ENCODE measurements at regions not wholly inside any gene's neighbourhood (a gene's known extent, or its start where the extent isn't known, plus 50 kb on each side); places are given as distances from the start of the nearest gene placed in this dataset.

DNA sequence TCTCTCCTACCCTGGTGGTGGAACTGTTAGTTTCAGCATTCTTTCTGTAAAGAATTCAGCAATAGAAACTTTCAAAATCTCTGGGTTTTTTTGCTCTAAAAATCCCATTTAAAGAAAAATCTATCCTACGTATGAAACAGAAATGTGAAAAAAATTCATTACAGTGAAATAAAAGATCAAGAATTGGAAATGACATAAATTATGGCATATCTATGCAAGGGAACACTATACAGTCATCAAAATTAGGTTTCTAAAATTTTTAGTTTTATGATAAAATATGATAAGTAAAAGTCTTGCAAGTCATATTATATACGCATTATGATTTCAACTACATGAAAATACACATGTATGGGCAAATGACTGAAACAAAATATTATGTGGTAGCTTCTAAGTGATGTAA is 342.6 kb downstream of the CETN3 start:
- no peaks in the 10 kb centered on the region for H3K4me1 ChIP-seq
- H3K27me3 ChIP-seq = no peaks in the 10 kb centered on the region
- no peak overlapping the region for H3K4me3 ChIP-seq
- no peaks in the 10 kb centered on the region for H3K36me3 ChIP-seq
- ATAC-seq = no peak
- H3K27ac ChIP-seq = no peak overlapping the region
- H3K9me3 ChIP-seq = peaks cover 0 to 13% (median 0%) of the 10 kb centered on the region in 3 donors
- 94 to 100% methylated on average over 2 of the region's 2 CpGs for WGBS, 2 donors (ENCODE audit: low coverage in 1 of 2)
- TF ChIP-seq POLR2A (IDR thresholded peaks at IDR 0.05) (no peak), POLR2AphosphoS5 (IDR thresholded peaks at IDR 0.05) (no peak), EP300 (IDR thresholded peaks at IDR 0.05) (no peak)
- TF ChIP-seq, protein P1, sequence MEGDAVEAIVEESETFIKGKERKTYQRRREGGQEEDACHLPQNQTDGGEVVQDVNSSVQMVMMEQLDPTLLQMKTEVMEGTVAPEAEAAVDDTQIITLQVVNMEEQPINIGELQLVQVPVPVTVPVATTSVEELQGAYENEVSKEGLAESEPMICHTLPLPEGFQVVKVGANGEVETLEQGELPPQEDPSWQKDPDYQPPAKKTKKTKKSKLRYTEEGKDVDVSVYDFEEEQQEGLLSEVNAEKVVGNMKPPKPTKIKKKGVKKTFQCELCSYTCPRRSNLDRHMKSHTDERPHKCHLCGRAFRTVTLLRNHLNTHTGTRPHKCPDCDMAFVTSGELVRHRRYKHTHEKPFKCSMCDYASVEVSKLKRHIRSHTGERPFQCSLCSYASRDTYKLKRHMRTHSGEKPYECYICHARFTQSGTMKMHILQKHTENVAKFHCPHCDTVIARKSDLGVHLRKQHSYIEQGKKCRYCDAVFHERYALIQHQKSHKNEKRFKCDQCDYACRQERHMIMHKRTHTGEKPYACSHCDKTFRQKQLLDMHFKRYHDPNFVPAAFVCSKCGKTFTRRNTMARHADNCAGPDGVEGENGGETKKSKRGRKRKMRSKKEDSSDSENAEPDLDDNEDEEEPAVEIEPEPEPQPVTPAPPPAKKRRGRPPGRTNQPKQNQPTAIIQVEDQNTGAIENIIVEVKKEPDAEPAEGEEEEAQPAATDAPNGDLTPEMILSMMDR (IDR thresholded peaks at IDR 0.05) = no peak

- Histone ChIP-seq H3K9me3 (no peaks in the 10 kb centered on the region), H3K4me1 (peaks cover 0 to 14% (median 0%) of the 10 kb centered on the region in 3 donors), H3K27me3 (no peaks in the 10 kb centered on the region), H3K4me3 (no peak overlapping the region), H3K36me3 (no peaks in the 10 kb centered on the region), H3K27ac (no peak overlapping the region)
- TF ChIP-seq, protein P1 (IDR thresholded peaks at IDR 0.05) = no peak
- no peak for TF ChIP-seq POLR2AphosphoS5 (IDR thresholded peaks at IDR 0.05)
- TF ChIP-seq EP300 (IDR thresholded peaks at IDR 0.05) = no peak
- TF ChIP-seq POLR2A (IDR thresholded peaks at IDR 0.05) = no peak
- no peak for ATAC-seq
- WGBS, 2 donors (ENCODE audit: low coverage in 1 of 2) = 67 to 80% methylated on average over 6 to 14 of the region's 15 CpGs
Measured at GRCh38 chr5:90056911-90057705, 352.4 kb downstream of the CETN3 start.

DNA sequence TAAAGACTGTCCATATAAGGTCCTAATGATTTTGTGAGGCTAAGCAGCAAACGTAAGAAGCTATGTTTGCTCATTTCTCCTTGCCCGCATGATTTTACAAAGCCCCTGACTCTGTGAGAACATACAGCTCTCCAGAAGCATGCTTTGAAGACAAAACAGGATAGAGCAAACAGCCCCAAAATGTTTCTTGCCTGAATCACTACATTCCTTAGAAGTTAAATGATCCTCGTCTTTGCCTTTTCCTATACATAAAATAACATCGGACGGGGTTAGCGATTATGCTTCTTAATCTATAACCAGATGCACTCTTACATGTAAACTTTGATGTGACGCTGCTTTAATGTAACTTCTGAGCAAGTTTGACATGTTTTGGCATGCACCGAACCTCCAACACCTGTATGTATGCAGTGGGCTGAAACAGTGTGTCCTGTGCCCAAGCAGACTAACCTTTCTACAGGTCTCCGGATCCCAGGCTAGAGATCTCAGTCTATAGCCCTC is 353.7 kb downstream of the CETN3 start:
- H3K4me3 ChIP-seq = no peak overlapping the region
- TF ChIP-seq, protein P1 (IDR thresholded peaks at IDR 0.05) = no peak
- TF ChIP-seq EP300 (IDR thresholded peaks at IDR 0.05) (no peak), POLR2A (IDR thresholded peaks at IDR 0.05) (no peak), POLR2AphosphoS5 (IDR thresholded peaks at IDR 0.05) (no peak)
- ATAC-seq = no peak
- H3K4me1 ChIP-seq = peaks cover 0 to 21% (median 0%) of the 10 kb centered on the region in 3 donors
- no peak overlapping the region for H3K27ac ChIP-seq
- 40 to 45% methylated on average over 8 to 9 of the region's 9 CpGs for WGBS, 2 donors (ENCODE audit: low coverage in 1 of 2)
- no peaks in the 10 kb centered on the region for H3K9me3 ChIP-seq
- H3K27me3 ChIP-seq = no peaks in the 10 kb centered on the region
- no peaks in the 10 kb centered on the region for H3K36me3 ChIP-seq

DNA sequence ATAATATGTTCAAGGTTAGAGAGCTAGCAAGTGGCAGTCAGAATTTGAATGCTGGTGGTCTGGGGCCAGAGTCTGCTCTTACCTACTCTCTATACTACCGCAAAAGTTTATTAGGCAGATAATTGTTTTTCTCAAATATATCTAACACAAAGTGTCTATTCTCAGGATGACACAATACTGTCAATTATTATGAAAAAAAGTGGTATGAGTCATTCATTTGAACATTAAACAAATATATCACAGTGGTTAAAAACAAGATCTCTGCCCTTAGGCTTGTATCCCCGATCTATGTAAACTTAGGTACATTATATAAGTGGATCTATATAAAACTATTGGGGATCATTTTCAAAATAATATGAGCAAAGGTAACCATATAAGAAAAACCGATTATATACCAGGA is 354.9 kb downstream of the CETN3 start:
- no peaks in the 10 kb centered on the region for H3K27me3 ChIP-seq
- H3K4me3 ChIP-seq = no peak overlapping the region
- peaks cover 0 to 29% (median 0%) of the 10 kb centered on the region in 3 donors for H3K4me1 ChIP-seq
- H3K27ac ChIP-seq = no peak overlapping the region
- no peaks in the 10 kb centered on the region for H3K9me3 ChIP-seq
- TF ChIP-seq POLR2A (IDR thresholded peaks at IDR 0.05) (no peak), POLR2AphosphoS5 (IDR thresholded peaks at IDR 0.05) (no peak), EP300 (IDR thresholded peaks at IDR 0.05) (no peak)
- TF ChIP-seq, protein P1 (IDR thresholded peaks at IDR 0.05) = no peak
- no peak for ATAC-seq
- 81 to 93% methylated on average over 2 to 3 of the region's 3 CpGs for WGBS, 2 donors (ENCODE audit: low coverage in 1 of 2)
- no peaks in the 10 kb centered on the region for H3K36me3 ChIP-seq

GRCh38 chr5:90051756-90052155 is 357.8 kb downstream of the CETN3 start:
- TF ChIP-seq POLR2AphosphoS5 (IDR thresholded peaks at IDR 0.05) = peak; percentile 37
- no peak for TF ChIP-seq EP300 (IDR thresholded peaks at IDR 0.05)
- Histone ChIP-seq H3K27me3 (no peaks in the 10 kb centered on the region), H3K27ac (no peak overlapping the region), H3K4me1 (peaks cover 0 to 27% (median 0%) of the 10 kb centered on the region in 3 donors), H3K4me3 (no peak overlapping the region), H3K36me3 (no peaks in the 10 kb centered on the region), H3K9me3 (no peaks in the 10 kb centered on the region)
- ATAC-seq = no peak
- 50 to 57% methylated on average over 1 of the region's 1 CpG for WGBS, 2 donors (ENCODE audit: low coverage in 1 of 2)
